ENCODE measurements at regions not wholly inside any gene's neighbourhood (a gene's known extent, or its start where the extent isn't known, plus 50 kb on each side); places are given as distances from the start of the nearest gene placed in this dataset.

DNA sequence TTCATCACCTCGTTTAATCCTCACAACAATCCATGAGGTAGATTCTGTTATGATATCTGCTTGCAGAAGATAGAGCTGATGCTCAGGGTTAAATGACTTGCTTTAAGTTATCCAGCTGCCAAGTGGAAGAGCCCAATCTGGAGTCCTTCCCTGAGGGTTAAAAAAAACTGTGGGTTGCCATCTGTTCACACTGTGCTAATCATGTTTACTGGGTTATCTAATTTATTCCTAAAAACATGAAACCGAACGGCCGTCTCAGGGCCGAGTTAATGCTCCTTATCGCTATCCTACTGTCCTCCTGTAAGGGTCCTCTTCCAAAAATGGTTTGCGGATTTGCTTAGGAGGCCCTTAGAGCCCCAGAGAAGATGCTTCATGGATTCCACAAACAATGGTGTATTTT, 153.3 kb downstream of the YIPF5 start:
- TF ChIP-seq, protein P1, sequence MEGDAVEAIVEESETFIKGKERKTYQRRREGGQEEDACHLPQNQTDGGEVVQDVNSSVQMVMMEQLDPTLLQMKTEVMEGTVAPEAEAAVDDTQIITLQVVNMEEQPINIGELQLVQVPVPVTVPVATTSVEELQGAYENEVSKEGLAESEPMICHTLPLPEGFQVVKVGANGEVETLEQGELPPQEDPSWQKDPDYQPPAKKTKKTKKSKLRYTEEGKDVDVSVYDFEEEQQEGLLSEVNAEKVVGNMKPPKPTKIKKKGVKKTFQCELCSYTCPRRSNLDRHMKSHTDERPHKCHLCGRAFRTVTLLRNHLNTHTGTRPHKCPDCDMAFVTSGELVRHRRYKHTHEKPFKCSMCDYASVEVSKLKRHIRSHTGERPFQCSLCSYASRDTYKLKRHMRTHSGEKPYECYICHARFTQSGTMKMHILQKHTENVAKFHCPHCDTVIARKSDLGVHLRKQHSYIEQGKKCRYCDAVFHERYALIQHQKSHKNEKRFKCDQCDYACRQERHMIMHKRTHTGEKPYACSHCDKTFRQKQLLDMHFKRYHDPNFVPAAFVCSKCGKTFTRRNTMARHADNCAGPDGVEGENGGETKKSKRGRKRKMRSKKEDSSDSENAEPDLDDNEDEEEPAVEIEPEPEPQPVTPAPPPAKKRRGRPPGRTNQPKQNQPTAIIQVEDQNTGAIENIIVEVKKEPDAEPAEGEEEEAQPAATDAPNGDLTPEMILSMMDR (IDR thresholded peaks at IDR 0.05; ENCODE audit: insufficient read depth, low read length, poor library complexity, severe bottlenecking) = no peak
- no peak for DNase-seq (ENCODE audit: extremely low read depth, insufficient read length)
- Histone ChIP-seq H3K4me3 (replicated peaks; ENCODE audit: low read depth, low read length) (no peak overlapping the region), H3K27me3 (replicated peaks; ENCODE audit: control insufficient read depth, insufficient read depth, low read length) (no peaks in the 10 kb centered on the region), H3K36me3 (ENCODE audit: control insufficient read depth, insufficient read depth, low read length) (no peaks in the 10 kb centered on the region)

DNA sequence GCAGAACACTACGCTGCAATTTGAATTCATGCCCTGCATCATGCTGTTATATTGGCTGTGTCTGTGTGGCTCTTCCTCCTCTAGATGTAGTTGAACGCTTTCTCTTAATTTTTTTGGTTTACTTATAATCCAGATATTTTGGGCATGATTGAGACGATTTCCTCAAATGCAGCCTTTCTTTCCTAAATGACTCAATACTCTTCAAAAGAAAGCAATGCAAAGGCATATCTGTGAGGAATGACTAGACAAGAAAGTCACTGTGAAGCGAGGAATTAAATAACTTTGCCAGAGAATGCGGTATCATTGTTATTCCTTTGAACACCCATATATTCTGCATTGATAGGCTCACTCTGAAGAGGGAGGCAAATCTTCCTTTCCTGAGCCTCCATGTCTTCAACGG, 152.8 kb downstream of the YIPF5 start:
- no peaks in the 10 kb centered on the region for H3K27me3 ChIP-seq (replicated peaks; ENCODE audit: control insufficient read depth, insufficient read depth, low read length)
- H3K4me3 ChIP-seq (replicated peaks; ENCODE audit: low read depth, low read length) = no peak overlapping the region
- no peak for DNase-seq (ENCODE audit: extremely low read depth, insufficient read length)
- H3K36me3 ChIP-seq (ENCODE audit: control insufficient read depth, insufficient read depth, low read length) = no peaks in the 10 kb centered on the region
- TF ChIP-seq, protein P1 (IDR thresholded peaks at IDR 0.05; ENCODE audit: insufficient read depth, low read length, poor library complexity, severe bottlenecking) = no peak

DNA sequence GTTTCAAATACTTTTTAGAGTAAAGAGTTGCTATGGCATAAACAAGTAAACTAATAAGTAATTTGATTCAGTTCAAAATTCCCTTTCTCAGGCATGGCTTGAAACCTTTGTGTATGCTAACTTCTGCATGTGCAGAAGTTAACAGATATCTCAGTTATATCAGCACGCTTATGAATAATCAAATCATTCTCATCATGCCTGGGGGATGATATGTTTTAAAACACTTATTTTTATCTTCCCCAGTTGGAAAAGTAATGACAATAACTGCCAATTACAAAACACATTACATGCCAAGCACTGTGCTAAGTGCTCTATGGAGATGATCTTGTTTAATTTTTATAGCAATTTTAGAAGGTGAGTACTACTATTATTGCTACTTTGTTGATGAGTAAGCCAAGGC, 146.4 kb downstream of the YIPF5 start:
- no peaks in the 10 kb centered on the region for H3K27me3 ChIP-seq (replicated peaks; ENCODE audit: control insufficient read depth, insufficient read depth, low read length)
- H3K36me3 ChIP-seq (ENCODE audit: control insufficient read depth, insufficient read depth, low read length) = no peaks in the 10 kb centered on the region
- DNase-seq (ENCODE audit: extremely low read depth, insufficient read length) = no peak

DNA sequence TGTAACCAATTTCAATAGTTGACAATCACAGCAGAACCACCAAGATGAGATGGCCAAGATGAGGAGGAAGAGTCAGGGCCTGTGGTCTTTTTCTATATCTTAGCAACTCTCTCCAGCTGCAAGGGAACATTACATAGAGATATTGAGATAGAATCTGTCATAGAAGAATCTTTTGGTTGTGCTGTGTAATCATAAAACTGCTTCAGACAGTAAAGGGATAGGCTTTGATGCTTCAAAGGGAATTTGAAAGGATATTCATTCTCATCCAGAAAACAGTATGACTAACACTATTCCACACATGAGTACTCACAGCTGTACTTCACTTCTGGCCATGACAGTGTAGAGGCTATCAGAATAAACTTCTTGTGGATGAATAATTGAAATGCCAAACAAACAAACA, 145.9 kb downstream of the YIPF5 start:
- no peaks in the 10 kb centered on the region for H3K27me3 ChIP-seq (replicated peaks; ENCODE audit: control insufficient read depth, insufficient read depth, low read length)
- no peak for DNase-seq (ENCODE audit: extremely low read depth, insufficient read length)
- no peak overlapping the region for H3K4me3 ChIP-seq (replicated peaks; ENCODE audit: low read depth, low read length)
- H3K36me3 ChIP-seq (ENCODE audit: control insufficient read depth, insufficient read depth, low read length) = no peaks in the 10 kb centered on the region
- TF ChIP-seq, protein P1 (IDR thresholded peaks at IDR 0.05; ENCODE audit: insufficient read depth, low read length, poor library complexity, severe bottlenecking) = no peak

More for the DNA sequence above, 146.4 kb downstream of the YIPF5 start:
- TF ChIP-seq, protein P1 (IDR thresholded peaks at IDR 0.05; ENCODE audit: insufficient read depth, low read length, poor library complexity, severe bottlenecking) = no peak
- no peak overlapping the region for H3K4me3 ChIP-seq (replicated peaks; ENCODE audit: low read depth, low read length)

DNA sequence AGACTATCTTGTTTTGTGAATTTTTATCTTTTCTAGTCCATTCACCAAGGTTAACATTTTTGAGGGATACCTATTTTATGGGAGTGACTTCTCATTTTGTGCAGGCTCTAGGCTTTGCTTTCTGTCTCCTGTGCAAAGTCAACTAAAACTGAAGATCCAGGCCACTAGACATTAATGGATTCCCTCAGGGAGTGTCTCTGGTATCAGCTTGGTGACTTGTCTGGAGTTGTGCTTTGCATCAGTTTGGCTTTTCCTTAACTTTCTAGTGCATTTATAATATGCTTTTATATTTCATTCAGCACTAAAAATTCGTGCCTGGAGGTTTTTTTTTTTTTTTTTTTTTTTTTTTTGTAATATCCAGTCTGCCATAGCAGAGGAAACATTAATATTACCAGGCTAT, 144.2 kb downstream of the YIPF5 start:
- DNase-seq (ENCODE audit: extremely low read depth, insufficient read length) = no peak
- Histone ChIP-seq H3K36me3 (ENCODE audit: control insufficient read depth, insufficient read depth, low read length) (no peaks in the 10 kb centered on the region), H3K27me3 (replicated peaks; ENCODE audit: control insufficient read depth, insufficient read depth, low read length) (no peaks in the 10 kb centered on the region), H3K4me3 (replicated peaks; ENCODE audit: low read depth, low read length) (no peak overlapping the region)
- TF ChIP-seq, protein P1 (IDR thresholded peaks at IDR 0.05; ENCODE audit: insufficient read depth, low read length, poor library complexity, severe bottlenecking) = no peak

DNA sequence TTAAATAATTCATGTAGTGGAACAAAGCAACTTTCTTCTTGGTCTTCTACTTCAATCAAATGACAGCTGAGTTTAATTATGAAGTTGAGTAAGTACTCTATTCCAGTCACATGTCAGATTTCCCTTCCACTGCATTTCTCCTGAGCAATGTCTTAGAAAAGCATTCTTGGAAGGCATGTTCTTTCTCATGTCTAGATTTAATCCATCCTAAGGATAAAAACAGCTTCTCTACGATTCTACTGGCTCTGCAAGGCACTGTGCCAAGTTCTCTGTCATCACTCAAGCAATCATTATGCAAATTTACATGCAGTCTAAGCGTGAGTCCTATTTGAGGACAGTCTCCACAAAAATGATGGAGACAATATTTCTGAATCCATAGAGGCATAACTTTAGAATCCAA, 142.4 kb downstream of the YIPF5 start:
- TF ChIP-seq, protein P1 (IDR thresholded peaks at IDR 0.05; ENCODE audit: insufficient read depth, low read length, poor library complexity, severe bottlenecking) = no peak
- Histone ChIP-seq H3K27me3 (replicated peaks; ENCODE audit: control insufficient read depth, insufficient read depth, low read length) (no peaks in the 10 kb centered on the region), H3K36me3 (ENCODE audit: control insufficient read depth, insufficient read depth, low read length) (no peaks in the 10 kb centered on the region), H3K4me3 (replicated peaks; ENCODE audit: low read depth, low read length) (no peak overlapping the region)
- DNase-seq (ENCODE audit: extremely low read depth, insufficient read length) = no peak
